Natural killer cell (primary cell): ENCODE measurements at regions not wholly inside any gene's neighbourhood (a gene's known extent, or its start where the extent isn't known, plus 50 kb on each side); places are given as distances from the start of the nearest gene placed in this dataset.

Experiments used
- ATAC-seq, 3 donors: fragments of 150-1000 bp in 2 of 3; fragments of 200-7000 bp in 1 of 3; cut with Tn5 transposase; 1 replicate in 1 of 3; 2 replicates in 2 of 3; pipeline ENCODE4 v1.10.0; 2021; ENCODE audit warnings: mild to moderate bottlenecking in 2 of 3, moderate library complexity in 2 of 3
- DNase-seq, 2 donors: peaks; one replicate each; pipeline versions ENCODE4 v3.0.0 to v3.0.0-alpha.2; 2013 to 2021; ENCODE audit warnings: mixed read lengths in 1 of 2
- H3K27ac ChIP-seq: one replicate; pipeline ENCODE4 v1.5.1; 2013; ENCODE audit warnings: mild to moderate bottlenecking, low read length
- H3K27me3 ChIP-seq: one replicate; pipeline ENCODE4 v1.6.1; 2013; ENCODE audit warnings: low read length; ENCODE audit not compliant: control insufficient read depth, insufficient read depth
- H3K36me3 ChIP-seq: one replicate; pipeline ENCODE4 v1.6.1; 2013; ENCODE audit warnings: low read length; ENCODE audit not compliant: control insufficient read depth, insufficient read depth
- H3K4me1 ChIP-seq: one replicate; pipeline ENCODE4 v1.6.1; 2013; ENCODE audit warnings: low read length; ENCODE audit not compliant: control insufficient read depth, insufficient read depth
- H3K4me3 ChIP-seq: one replicate; pipeline ENCODE4 v1.5.1; 2013; ENCODE audit warnings: low read length
- H3K9me3 ChIP-seq: one replicate; pipeline ENCODE4 v1.6.1; 2013; ENCODE audit warnings: low read length; ENCODE audit not compliant: control insufficient read depth, insufficient read depth
- H3K27ac Mint-ChIP-seq, 2 donors: one replicate each; pipeline ENCODE4 v1.8.0; 2022; ENCODE audit warnings: mild to moderate bottlenecking in 2 of 2, mixed read lengths in 2 of 2, moderate library complexity in 1 of 2
- H3K27me3 Mint-ChIP-seq, 2 donors: one replicate each; pipeline ENCODE4 v1.8.0; 2022; ENCODE audit warnings: low read depth in 2 of 2, mixed read lengths in 2 of 2
- H3K36me3 Mint-ChIP-seq: one replicate; pipeline ENCODE4 v1.8.0; 2022; ENCODE audit warnings: mixed read lengths
- H3K4me1 Mint-ChIP-seq, 2 donors: one replicate each; pipeline ENCODE4 v1.8.0; 2022; ENCODE audit warnings: mixed read lengths in 2 of 2
- H3K4me3 Mint-ChIP-seq: one replicate; pipeline ENCODE4 v1.8.0; 2022; ENCODE audit warnings: mild to moderate bottlenecking, moderate library complexity, mixed read lengths
- H3K9me3 Mint-ChIP-seq, 2 donors: one replicate each; pipeline ENCODE4 v1.8.0; 2022; ENCODE audit warnings: mixed read lengths in 2 of 2
- WGBS: methylation state at CpG from one replicate; pipeline ENCODE4 v1.1.7; 2013; ENCODE audit warnings: missing lambda C conversion rate; ENCODE audit not compliant: insufficient coverage; 5-methylcytosine and 5-hydroxymethylcytosine counted together
- intact Hi-C: fragments of 100-400 bp; cut with micrococcal nuclease; formaldehyde crosslinking; loops from one replicate; pipeline ENCODE4 v1.14.2; 2022
- TF ChIP-seq, protein P1 (sequence below): fragments of 200-600 bp; IDR thresholded peaks from one replicate; pipeline ENCODE4 v1.8.0; 2022; ENCODE audit warnings: antibody characterized with exemption

DNA sequence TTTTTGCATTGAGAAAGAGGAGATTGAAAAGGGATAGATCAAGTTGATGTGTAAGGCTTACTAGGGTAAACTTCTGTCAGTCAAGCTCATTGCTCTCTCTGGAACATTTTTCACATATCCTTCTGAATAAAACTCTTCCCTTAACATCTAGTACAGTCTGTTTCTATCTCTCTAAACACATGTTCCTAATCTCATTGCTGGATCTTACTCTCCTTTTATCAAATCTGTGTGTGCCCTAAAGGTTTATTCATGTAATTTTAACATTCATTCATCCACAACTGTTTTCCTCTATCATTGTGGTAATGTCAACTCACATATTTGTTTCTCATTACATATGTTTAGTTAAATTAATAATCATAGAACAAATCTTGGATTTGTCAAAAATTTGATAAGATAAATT is 277.9 kb upstream of the GULP1 start:
- Histone ChIP-seq H3K4me1 (no peaks in the 10 kb centered on the region), H3K36me3 (no peaks in the 10 kb centered on the region), H3K27ac (no peak overlapping the region), H3K9me3 (no peaks in the 10 kb centered on the region), H3K27me3 (no peaks in the 10 kb centered on the region), H3K4me3 (no peak overlapping the region)
- Mint-ChIP-seq H3K4me3 (no peak overlapping the region), H3K4me1 (no peaks in the 10 kb centered on the region), H3K9me3 (peaks cover 13 to 15% of the 10 kb centered on the region in 2 donors), H3K27me3 (no peaks in the 10 kb centered on the region), H3K36me3 (peaks cover 9% of the 10 kb centered on the region), H3K27ac (no peak overlapping the region)
- TF ChIP-seq, protein P1, sequence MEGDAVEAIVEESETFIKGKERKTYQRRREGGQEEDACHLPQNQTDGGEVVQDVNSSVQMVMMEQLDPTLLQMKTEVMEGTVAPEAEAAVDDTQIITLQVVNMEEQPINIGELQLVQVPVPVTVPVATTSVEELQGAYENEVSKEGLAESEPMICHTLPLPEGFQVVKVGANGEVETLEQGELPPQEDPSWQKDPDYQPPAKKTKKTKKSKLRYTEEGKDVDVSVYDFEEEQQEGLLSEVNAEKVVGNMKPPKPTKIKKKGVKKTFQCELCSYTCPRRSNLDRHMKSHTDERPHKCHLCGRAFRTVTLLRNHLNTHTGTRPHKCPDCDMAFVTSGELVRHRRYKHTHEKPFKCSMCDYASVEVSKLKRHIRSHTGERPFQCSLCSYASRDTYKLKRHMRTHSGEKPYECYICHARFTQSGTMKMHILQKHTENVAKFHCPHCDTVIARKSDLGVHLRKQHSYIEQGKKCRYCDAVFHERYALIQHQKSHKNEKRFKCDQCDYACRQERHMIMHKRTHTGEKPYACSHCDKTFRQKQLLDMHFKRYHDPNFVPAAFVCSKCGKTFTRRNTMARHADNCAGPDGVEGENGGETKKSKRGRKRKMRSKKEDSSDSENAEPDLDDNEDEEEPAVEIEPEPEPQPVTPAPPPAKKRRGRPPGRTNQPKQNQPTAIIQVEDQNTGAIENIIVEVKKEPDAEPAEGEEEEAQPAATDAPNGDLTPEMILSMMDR: no peak
- ATAC-seq (no peak), DNase-seq (no peak)
- intact Hi-C loops: no loop called here

DNA sequence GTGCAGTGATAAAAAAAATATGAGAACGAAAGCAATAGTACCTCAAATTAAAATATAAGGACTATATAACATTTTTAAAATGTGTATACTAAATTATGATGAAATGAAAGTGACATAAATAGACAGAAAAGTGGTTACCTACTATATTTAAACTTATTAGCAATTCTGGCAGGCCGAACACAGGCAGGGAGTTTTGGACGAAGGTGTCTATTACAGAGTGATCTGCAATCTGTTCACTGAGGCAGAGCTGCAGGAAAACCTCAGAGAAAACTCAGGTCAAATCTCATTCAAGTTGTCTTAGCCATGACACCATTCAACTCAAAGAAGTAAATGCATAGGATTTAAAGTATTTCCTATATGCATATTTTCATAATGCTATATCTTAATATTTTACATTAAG is 274.8 kb upstream of the GULP1 start:
- no peaks in the 10 kb centered on the region for H3K9me3 ChIP-seq
- no peak overlapping the region for H3K27ac Mint-ChIP-seq
- no peaks in the 10 kb centered on the region for H3K27me3 ChIP-seq
- H3K27ac ChIP-seq: no peak overlapping the region
- H3K27me3 Mint-ChIP-seq: no peaks in the 10 kb centered on the region
- H3K4me3 Mint-ChIP-seq: no peak overlapping the region
- TF ChIP-seq, protein P1: no peak
- peaks cover 12 to 16% of the 10 kb centered on the region in 2 donors for H3K9me3 Mint-ChIP-seq
- peaks cover 9% of the 10 kb centered on the region for H3K36me3 Mint-ChIP-seq
- DNase-seq: no peak
- WGBS: 90% methylated on average over 2 of the region's 3 CpGs
- no peak overlapping the region for H3K4me3 ChIP-seq
- no peaks in the 10 kb centered on the region for H3K4me1 ChIP-seq
- intact Hi-C loops: no loop called here
- ATAC-seq: no peak
- H3K4me1 Mint-ChIP-seq: no peaks in the 10 kb centered on the region
- no peaks in the 10 kb centered on the region for H3K36me3 ChIP-seq

DNA sequence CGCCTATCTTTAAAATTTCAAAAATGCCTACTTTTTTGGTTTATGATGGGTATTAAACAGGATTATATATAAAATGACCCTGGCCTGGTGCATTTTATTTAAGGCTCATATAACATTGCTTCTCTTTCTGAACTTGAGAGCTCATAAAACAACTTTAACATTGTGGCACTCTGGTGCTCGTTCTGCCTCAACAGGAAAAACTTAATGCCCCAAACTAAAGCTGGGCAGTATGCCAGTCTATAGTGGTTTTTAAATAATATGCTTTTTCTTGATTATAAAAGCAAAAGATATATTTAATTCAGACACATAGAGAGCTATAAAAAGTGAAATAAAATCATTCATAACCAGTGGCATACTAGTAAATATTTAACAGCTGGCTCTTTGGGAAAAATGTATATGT is 269.3 kb upstream of the GULP1 start:
- TF ChIP-seq, protein P1: no peak
- no peak overlapping the region for H3K4me3 Mint-ChIP-seq
- Histone ChIP-seq H3K9me3 (no peaks in the 10 kb centered on the region), H3K4me3 (no peak overlapping the region), H3K27ac (no peak overlapping the region), H3K4me1 (no peaks in the 10 kb centered on the region), H3K36me3 (no peaks in the 10 kb centered on the region), H3K27me3 (no peaks in the 10 kb centered on the region)
- intact Hi-C loops: no loop called here
- 0% methylated on average over 1 of the region's 2 CpGs for WGBS
- H3K36me3 Mint-ChIP-seq: no peaks in the 10 kb centered on the region
- DNase-seq: no peak
- no peak for ATAC-seq
- no peak overlapping the region for H3K27ac Mint-ChIP-seq
- H3K9me3 Mint-ChIP-seq: peaks cover 6 to 17% of the 10 kb centered on the region in 2 donors
- H3K27me3 Mint-ChIP-seq: no peaks in the 10 kb centered on the region
- H3K4me1 Mint-ChIP-seq: no peaks in the 10 kb centered on the region

DNA sequence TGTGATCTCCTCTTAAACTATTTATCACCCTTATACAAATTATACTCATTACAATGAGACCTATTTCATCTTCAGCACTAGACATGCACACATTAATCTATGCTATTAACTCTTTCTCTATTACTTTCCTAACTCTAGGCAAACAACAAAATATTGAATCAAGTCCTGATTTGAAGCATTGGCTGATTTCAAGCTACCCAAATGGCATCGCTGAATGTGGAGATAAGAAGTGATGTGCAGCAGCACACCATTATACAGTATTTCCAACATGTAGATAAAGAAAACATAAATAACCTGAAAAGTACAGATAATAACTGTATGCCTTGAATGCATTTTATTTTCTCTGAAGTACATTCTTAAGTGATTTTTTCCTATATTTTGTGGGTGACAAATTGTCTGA is 268.6 kb upstream of the GULP1 start:
- 100% methylated on average over 1 of the region's 1 CpG for WGBS

More for the DNA sequence above, 268.6 kb upstream of the GULP1 start:
- Mint-ChIP-seq H3K27me3 (no peaks in the 10 kb centered on the region), H3K4me3 (no peak overlapping the region), H3K27ac (no peak overlapping the region), H3K4me1 (no peaks in the 10 kb centered on the region), H3K36me3 (no peaks in the 10 kb centered on the region), H3K9me3 (peaks cover 6 to 21% of the 10 kb centered on the region in 2 donors)
- intact Hi-C loops: no loop called here
- Histone ChIP-seq H3K9me3 (no peaks in the 10 kb centered on the region), H3K4me3 (no peak overlapping the region), H3K27ac (no peak overlapping the region), H3K36me3 (no peaks in the 10 kb centered on the region), H3K4me1 (no peaks in the 10 kb centered on the region), H3K27me3 (no peaks in the 10 kb centered on the region)
- TF ChIP-seq, protein P1: no peak
- DNase-seq (no peak), ATAC-seq (no peak)
